ENCODE measurements at regions not wholly inside any gene's neighbourhood (a gene's known extent, or its start where the extent isn't known, plus 50 kb on each side); places are given as distances from the start of the nearest gene placed in this dataset.

- Mint-ChIP-seq H3K4me3 (ENCODE audit: unreplicated experiment) (no peak overlapping the region), H3K9me3 (ENCODE audit: low read depth) (no peaks in the 10 kb centered on the region), H3K27ac (ENCODE audit: unreplicated experiment) (no peak overlapping the region), H3K4me1 (ENCODE audit: low read depth) (peaks cover 26% of the 10 kb centered on the region), H3K36me3 (ENCODE audit: low read depth) (no peaks in the 10 kb centered on the region), H3K27me3 (ENCODE audit: low read depth) (no peaks in the 10 kb centered on the region)
- no peak for TF ChIP-seq CTCF (IDR thresholded peaks at IDR 0.05)
- DNase-seq (ENCODE audit: low spot score) = no peak
Observed at GRCh38 chr1:241411776-241412338, 54.9 kb upstream of the RGS7 start.

- DNase-seq (ENCODE audit: low spot score) = no peak
- no peaks in the 10 kb centered on the region for H3K36me3 Mint-ChIP-seq (ENCODE audit: low read depth)
- no peak for TF ChIP-seq CTCF (IDR thresholded peaks at IDR 0.05)
- peaks cover 29% of the 10 kb centered on the region for H3K4me1 Mint-ChIP-seq (ENCODE audit: low read depth)
- H3K27me3 Mint-ChIP-seq (ENCODE audit: low read depth) = no peaks in the 10 kb centered on the region
- no peaks in the 10 kb centered on the region for H3K9me3 Mint-ChIP-seq (ENCODE audit: low read depth)
- H3K27ac Mint-ChIP-seq (ENCODE audit: unreplicated experiment) = peak overlapping the region; percentile 59
- H3K4me3 Mint-ChIP-seq (ENCODE audit: unreplicated experiment) = no peak overlapping the region
Observed at GRCh38 chr1:241411056-241411775, 54.2 kb upstream of the RGS7 start.

GRCh38 chr1:241408170-241408569 is 51.2 kb upstream of the RGS7 start:
- Mint-ChIP-seq H3K27me3 (ENCODE audit: low read depth) (no peaks in the 10 kb centered on the region), H3K27ac (ENCODE audit: unreplicated experiment) (no peak overlapping the region)

More at GRCh38 chr1:241408170-241408569, 51.2 kb upstream of the RGS7 start:
- Mint-ChIP-seq H3K9me3 (ENCODE audit: low read depth) (peaks cover under 1% of the 10 kb centered on the region), H3K4me3 (ENCODE audit: unreplicated experiment) (no peak overlapping the region), H3K4me1 (ENCODE audit: low read depth) (peaks cover 25% of the 10 kb centered on the region), H3K36me3 (ENCODE audit: low read depth) (no peaks in the 10 kb centered on the region)
- no peak for DNase-seq (ENCODE audit: low spot score)
- peak; percentile 76 for TF ChIP-seq CTCF (IDR thresholded peaks at IDR 0.05)

Data from chondrocyte (in vitro differentiated cells).